ENCODE measurements at regions not wholly inside any gene's neighbourhood (a gene's known extent, or its start where the extent isn't known, plus 50 kb on each side); places are given as distances from the start of the nearest gene placed in this dataset.

- TF ChIP-seq CTCF (IDR thresholded peaks at IDR 0.05; ENCODE audit: low read length) = no peak
- no peak for TF ChIP-seq EZH2 (IDR thresholded peaks at IDR 0.05; ENCODE audit: borderline replicate concordance, low read length)
Observed at GRCh38 chr5:96079962-96080361, 118.3 kb upstream of the ELL2 start.
